Tibial artery (tissue), 4 donors: ENCODE measurements at regions not wholly inside any gene's neighbourhood (a gene's known extent, or its start where the extent isn't known, plus 50 kb on each side); places are given as distances from the start of the nearest gene placed in this dataset.

Experiments used
- DNase-seq, 2 donors: peaks; one replicate each; pipeline ENCODE4 v3.0.0-alpha.2; 2019
- H3K27ac ChIP-seq, 2 donors: fragments of 200-600 bp; sonication (generic) in 1 of 2; 1 replicate in 1 of 2; 2 replicates in 1 of 2; pipeline ENCODE4 v1.5.1; 2018 to 2019; ENCODE audit warnings: mild to moderate bottlenecking in 1 of 2
- H3K27me3 ChIP-seq, 2 donors: fragments of 200-600 bp; sonication (generic) in 1 of 2; one replicate each; pipeline versions ENCODE4 v1.5.1 to v1.6.0; 2016 to 2019
- H3K36me3 ChIP-seq, 3 donors: fragments of 200-600 bp; sonication (generic) in 2 of 3; one replicate each; pipeline ENCODE4 v1.5.1; 2016 to 2019; ENCODE audit warnings: mild to moderate bottlenecking in 2 of 3
- H3K4me1 ChIP-seq, 4 donors: fragments of 200-600 bp; sonication (generic) in 2 of 4; 1 replicate in 3 of 4; 2 replicates in 1 of 4; pipeline ENCODE4 v1.5.1; 2016 to 2019
- H3K4me3 ChIP-seq, 2 donors: fragments of 200-600 bp; sonication (generic) in 1 of 2; 1 replicate in 1 of 2; 2 replicates in 1 of 2; pipeline ENCODE4 v1.5.1; 2018 to 2019; ENCODE audit warnings: mild to moderate bottlenecking in 2 of 2
- H3K9me3 ChIP-seq, 3 donors: fragments of 200-600 bp; sonication (generic) in 1 of 3; one replicate each; pipeline ENCODE4 v1.5.1; 2016 to 2019
- intact Hi-C: fragments of 100-400 bp; cut with DNase I; formaldehyde crosslinking; loops from one replicate; pipeline ENCODE4 v1.15.0; 2023; ENCODE audit warnings: low total_unique reads
- TF ChIP-seq, protein P1 (sequence below), 2 experiments: fragments of 200-600 bp in 1 of 2; fragments of 450-650 bp in 1 of 2; IDR thresholded peaks; one replicate each; pipeline ENCODE4 v1.5.1; 2017 to 2019; ENCODE audit warnings: antibody characterized with exemption in 2 of 2, mild to moderate bottlenecking in 1 of 2, moderate library complexity in 1 of 2

DNA sequence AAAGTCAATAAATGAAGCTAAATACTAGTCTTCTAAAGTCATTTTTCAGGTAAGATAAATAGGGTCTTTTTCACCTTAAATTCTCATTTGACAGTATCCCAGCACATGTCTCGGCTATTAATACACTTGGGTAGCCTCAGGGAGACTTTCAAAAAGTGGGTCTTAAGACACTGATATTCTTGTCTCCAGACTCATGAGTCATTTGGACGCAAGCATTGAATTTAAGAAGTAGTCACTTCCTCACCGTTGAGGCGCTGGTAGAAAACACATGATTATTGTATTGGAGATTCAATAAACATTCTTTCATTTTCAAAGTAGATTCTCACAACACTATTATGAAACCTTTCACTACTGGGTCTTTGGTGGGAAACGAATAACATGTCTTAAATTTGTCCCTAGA, 108.9 kb upstream of the SP8 start:
- TF ChIP-seq, protein P1, sequence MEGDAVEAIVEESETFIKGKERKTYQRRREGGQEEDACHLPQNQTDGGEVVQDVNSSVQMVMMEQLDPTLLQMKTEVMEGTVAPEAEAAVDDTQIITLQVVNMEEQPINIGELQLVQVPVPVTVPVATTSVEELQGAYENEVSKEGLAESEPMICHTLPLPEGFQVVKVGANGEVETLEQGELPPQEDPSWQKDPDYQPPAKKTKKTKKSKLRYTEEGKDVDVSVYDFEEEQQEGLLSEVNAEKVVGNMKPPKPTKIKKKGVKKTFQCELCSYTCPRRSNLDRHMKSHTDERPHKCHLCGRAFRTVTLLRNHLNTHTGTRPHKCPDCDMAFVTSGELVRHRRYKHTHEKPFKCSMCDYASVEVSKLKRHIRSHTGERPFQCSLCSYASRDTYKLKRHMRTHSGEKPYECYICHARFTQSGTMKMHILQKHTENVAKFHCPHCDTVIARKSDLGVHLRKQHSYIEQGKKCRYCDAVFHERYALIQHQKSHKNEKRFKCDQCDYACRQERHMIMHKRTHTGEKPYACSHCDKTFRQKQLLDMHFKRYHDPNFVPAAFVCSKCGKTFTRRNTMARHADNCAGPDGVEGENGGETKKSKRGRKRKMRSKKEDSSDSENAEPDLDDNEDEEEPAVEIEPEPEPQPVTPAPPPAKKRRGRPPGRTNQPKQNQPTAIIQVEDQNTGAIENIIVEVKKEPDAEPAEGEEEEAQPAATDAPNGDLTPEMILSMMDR (IDR thresholded peaks at IDR 0.05) = no peak
- no peak overlapping the region for H3K4me3 ChIP-seq
- no peak for DNase-seq
- H3K4me1 ChIP-seq = no peaks in the 10 kb centered on the region
- intact Hi-C loops = no loop called here
- H3K36me3 ChIP-seq = no peaks in the 10 kb centered on the region
- H3K27me3 ChIP-seq = no peaks in the 10 kb centered on the region
- no peaks in the 10 kb centered on the region for H3K9me3 ChIP-seq
- no peak overlapping the region for H3K27ac ChIP-seq

DNA sequence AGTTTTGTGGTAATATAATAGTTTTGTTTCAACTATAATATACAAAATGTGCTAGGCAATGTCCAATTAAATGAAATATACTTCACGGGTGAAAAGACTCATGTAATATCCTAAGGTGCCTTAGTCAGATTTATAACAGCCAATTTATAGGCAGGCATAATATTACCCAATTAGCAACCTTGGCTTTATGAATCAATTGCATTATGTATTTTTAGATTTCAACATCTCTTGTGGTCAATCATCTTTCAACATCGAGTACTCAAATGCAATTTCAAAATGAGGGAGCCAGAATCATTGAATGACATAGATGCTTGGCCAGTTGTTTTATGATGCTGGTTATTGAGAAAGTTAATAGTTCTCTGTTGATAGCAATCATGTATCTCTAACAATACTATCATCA, 110.3 kb upstream of the SP8 start:
- H3K27me3 ChIP-seq = no peaks in the 10 kb centered on the region
- no peaks in the 10 kb centered on the region for H3K4me1 ChIP-seq
- intact Hi-C loops = no loop called here
- no peak overlapping the region for H3K27ac ChIP-seq
- H3K9me3 ChIP-seq = no peaks in the 10 kb centered on the region
- H3K4me3 ChIP-seq = no peak overlapping the region
- TF ChIP-seq, protein P1 (IDR thresholded peaks at IDR 0.05) = no peak
- no peaks in the 10 kb centered on the region for H3K36me3 ChIP-seq
- no peak for DNase-seq

DNA sequence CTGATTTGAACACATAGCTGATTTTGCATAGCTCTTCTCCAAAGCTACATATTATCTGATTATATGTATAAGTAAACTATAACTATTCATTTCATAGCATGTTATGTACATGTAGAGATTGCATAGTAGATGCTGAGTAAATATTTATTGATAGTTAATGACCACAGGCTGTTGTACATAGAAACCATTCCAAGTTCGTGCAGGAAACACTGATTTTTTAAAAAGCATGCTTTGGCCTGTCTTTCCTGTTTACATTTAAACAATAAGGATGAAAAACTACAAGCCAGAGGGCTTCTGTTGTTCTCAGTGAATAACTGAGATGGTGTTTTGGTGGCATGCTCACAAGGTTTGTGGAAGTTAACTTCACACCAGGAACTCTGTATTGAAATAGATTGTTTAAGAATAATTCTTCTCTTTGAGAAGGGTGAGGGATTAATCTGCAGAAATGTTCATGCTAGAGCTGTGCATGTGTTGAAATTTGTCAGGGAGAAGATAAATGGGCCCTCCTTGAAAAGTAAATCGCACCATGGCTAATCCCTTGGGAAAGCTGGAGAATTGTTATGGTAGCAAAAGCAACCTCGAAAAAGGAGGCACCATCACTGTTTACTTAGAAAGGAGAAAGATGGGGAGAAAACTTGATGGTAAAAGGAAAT, 120.2 kb upstream of the SP8 start:
- TF ChIP-seq, protein P1 (IDR thresholded peaks at IDR 0.05) = no peak
- no peaks in the 10 kb centered on the region for H3K9me3 ChIP-seq
- intact Hi-C loops = no loop called here
- H3K4me3 ChIP-seq = no peak overlapping the region
- H3K4me1 ChIP-seq = no peaks in the 10 kb centered on the region
- H3K36me3 ChIP-seq = no peaks in the 10 kb centered on the region
- H3K27me3 ChIP-seq = no peaks in the 10 kb centered on the region
- H3K27ac ChIP-seq = no peak overlapping the region
- no peak for DNase-seq

DNA sequence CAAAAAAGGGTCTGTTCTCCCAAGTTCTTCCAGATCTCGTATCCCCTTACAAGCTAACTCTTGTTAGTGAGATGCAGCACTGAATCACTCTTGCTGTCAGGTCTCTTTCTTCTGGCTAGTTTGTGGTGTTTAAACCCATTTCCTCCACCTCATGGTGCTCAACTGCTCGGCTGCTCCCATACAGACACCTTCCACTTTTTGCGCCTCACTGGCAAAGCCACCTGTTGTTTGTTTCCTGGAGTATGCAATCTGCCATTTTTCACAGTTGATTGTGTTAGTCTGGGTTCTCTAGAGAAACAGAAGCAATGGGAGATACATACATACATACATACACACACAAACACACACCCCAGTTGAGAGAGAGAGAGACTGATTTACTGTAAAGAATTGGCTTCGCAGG, 124.4 kb upstream of the SP8 start:
- Histone ChIP-seq H3K4me1 (no peaks in the 10 kb centered on the region), H3K27me3 (no peaks in the 10 kb centered on the region), H3K9me3 (no peaks in the 10 kb centered on the region), H3K4me3 (no peak overlapping the region), H3K36me3 (no peaks in the 10 kb centered on the region), H3K27ac (no peak overlapping the region)
- TF ChIP-seq, protein P1 (IDR thresholded peaks at IDR 0.05) = no peak
- DNase-seq = no peak
- intact Hi-C loops = no loop called here

DNA sequence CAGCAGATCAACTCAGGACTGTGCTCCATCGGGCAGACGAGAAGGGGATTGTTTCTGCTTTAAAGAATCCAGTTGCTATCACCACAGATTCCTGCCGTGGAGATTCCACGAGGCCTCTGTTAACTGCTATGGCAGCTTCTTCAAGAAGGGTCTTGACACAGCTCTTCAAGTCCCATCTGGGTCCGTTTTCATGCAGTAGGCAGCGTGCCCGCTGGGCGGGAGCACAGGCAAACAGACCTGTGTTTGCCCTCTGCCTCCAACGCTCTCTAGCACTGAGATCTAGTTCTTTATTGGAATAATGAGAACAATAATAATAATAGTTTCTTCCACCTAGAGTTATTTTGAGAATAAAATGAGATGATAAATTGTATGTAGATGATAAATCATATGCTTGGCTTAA, 127.2 kb upstream of the SP8 start:
- no peak for DNase-seq

More for the DNA sequence above, 127.2 kb upstream of the SP8 start:
- Histone ChIP-seq H3K27me3 (no peaks in the 10 kb centered on the region), H3K27ac (no peak overlapping the region), H3K36me3 (no peaks in the 10 kb centered on the region), H3K4me3 (no peak overlapping the region), H3K9me3 (no peaks in the 10 kb centered on the region), H3K4me1 (no peaks in the 10 kb centered on the region)
- intact Hi-C loops = no loop called here
- TF ChIP-seq, protein P1 (IDR thresholded peaks at IDR 0.05) = no peak
